ENCODE measurements at regions not wholly inside any gene's neighbourhood (a gene's known extent, or its start where the extent isn't known, plus 50 kb on each side); places are given as distances from the start of the nearest gene placed in this dataset.

- no peaks in the 10 kb centered on the region for H3K9me3 ChIP-seq (ENCODE audit: control insufficient read depth in 2 of 2, low read length in 2 of 2)
- no peaks in the 10 kb centered on the region for H3K27me3 ChIP-seq (ENCODE audit: control insufficient read depth in 2 of 2, insufficient read depth in 2 of 2, low read length in 2 of 2)
- H3K9ac ChIP-seq (ENCODE audit: low read depth in 1 of 2, low read length in 2 of 2), result no peak overlapping the region
- no peak overlapping the region for H3K4me3 ChIP-seq (ENCODE audit: low read length in 2 of 2)
- no peak overlapping the region for H3K27ac ChIP-seq (ENCODE audit: low read depth in 2 of 2, low read length in 2 of 2)
- H3K4me1 ChIP-seq (ENCODE audit: control insufficient read depth in 2 of 2, insufficient read depth in 2 of 2, low read length in 2 of 2), result no peaks in the 10 kb centered on the region
- H3K36me3 ChIP-seq (ENCODE audit: control insufficient read depth in 2 of 2, insufficient read depth in 2 of 2, low read length in 2 of 2), result no peaks in the 10 kb centered on the region
Observed at GRCh38 chr2:173739006-173739405, 226.2 kb downstream of the SP3 start.

- H3K27me3 ChIP-seq (ENCODE audit: control insufficient read depth in 2 of 2, insufficient read depth in 2 of 2, low read length in 2 of 2), result no peaks in the 10 kb centered on the region
- H3K9ac ChIP-seq (ENCODE audit: low read depth in 1 of 2, low read length in 2 of 2), result no peak overlapping the region
- no peaks in the 10 kb centered on the region for H3K36me3 ChIP-seq (ENCODE audit: control insufficient read depth in 2 of 2, insufficient read depth in 2 of 2, low read length in 2 of 2)
- no peak overlapping the region for H3K4me3 ChIP-seq (ENCODE audit: low read length in 2 of 2)
- H3K9me3 ChIP-seq (ENCODE audit: control insufficient read depth in 2 of 2, low read length in 2 of 2), result no peaks in the 10 kb centered on the region
- H3K27ac ChIP-seq (ENCODE audit: low read depth in 2 of 2, low read length in 2 of 2), result no peak overlapping the region
- no peaks in the 10 kb centered on the region for H3K4me1 ChIP-seq (ENCODE audit: control insufficient read depth in 2 of 2, insufficient read depth in 2 of 2, low read length in 2 of 2)
Observed at GRCh38 chr2:173740639-173741038, 224.5 kb downstream of the SP3 start.

GRCh38 chr2:173741759-173742158 is 223.4 kb downstream of the SP3 start:
- H3K36me3 ChIP-seq (ENCODE audit: control insufficient read depth in 2 of 2, insufficient read depth in 2 of 2, low read length in 2 of 2), result no peaks in the 10 kb centered on the region
- no peaks in the 10 kb centered on the region for H3K4me1 ChIP-seq (ENCODE audit: control insufficient read depth in 2 of 2, insufficient read depth in 2 of 2, low read length in 2 of 2)
- no peaks in the 10 kb centered on the region for H3K9me3 ChIP-seq (ENCODE audit: control insufficient read depth in 2 of 2, low read length in 2 of 2)
- H3K27me3 ChIP-seq (ENCODE audit: control insufficient read depth in 2 of 2, insufficient read depth in 2 of 2, low read length in 2 of 2), result no peaks in the 10 kb centered on the region
- H3K4me3 ChIP-seq (ENCODE audit: low read length in 2 of 2), result no peak overlapping the region
- no peak overlapping the region for H3K9ac ChIP-seq (ENCODE audit: low read depth in 1 of 2, low read length in 2 of 2)
- no peak overlapping the region for H3K27ac ChIP-seq (ENCODE audit: low read depth in 2 of 2, low read length in 2 of 2)

- Histone ChIP-seq H3K27me3 (ENCODE audit: control insufficient read depth in 2 of 2, insufficient read depth in 2 of 2, low read length in 2 of 2) (no peaks in the 10 kb centered on the region), H3K27ac (ENCODE audit: low read depth in 2 of 2, low read length in 2 of 2) (no peak overlapping the region), H3K4me1 (ENCODE audit: control insufficient read depth in 2 of 2, insufficient read depth in 2 of 2, low read length in 2 of 2) (no peaks in the 10 kb centered on the region), H3K4me3 (ENCODE audit: low read length in 2 of 2) (no peak overlapping the region), H3K9ac (ENCODE audit: low read depth in 1 of 2, low read length in 2 of 2) (no peak overlapping the region), H3K9me3 (ENCODE audit: control insufficient read depth in 2 of 2, low read length in 2 of 2) (no peaks in the 10 kb centered on the region), H3K36me3 (ENCODE audit: control insufficient read depth in 2 of 2, insufficient read depth in 2 of 2, low read length in 2 of 2) (no peaks in the 10 kb centered on the region)
Observed at GRCh38 chr2:173747035-173747434, 218.1 kb downstream of the SP3 start.

- no peak overlapping the region for H3K9ac ChIP-seq (ENCODE audit: low read depth in 1 of 2, low read length in 2 of 2)
- H3K4me3 ChIP-seq (ENCODE audit: low read length in 2 of 2), result no peak overlapping the region
- no peaks in the 10 kb centered on the region for H3K4me1 ChIP-seq (ENCODE audit: control insufficient read depth in 2 of 2, insufficient read depth in 2 of 2, low read length in 2 of 2)
- H3K9me3 ChIP-seq (ENCODE audit: control insufficient read depth in 2 of 2, low read length in 2 of 2), result no peaks in the 10 kb centered on the region
- H3K27ac ChIP-seq (ENCODE audit: low read depth in 2 of 2, low read length in 2 of 2), result no peak overlapping the region
- H3K36me3 ChIP-seq (ENCODE audit: control insufficient read depth in 2 of 2, insufficient read depth in 2 of 2, low read length in 2 of 2), result no peaks in the 10 kb centered on the region
- no peaks in the 10 kb centered on the region for H3K27me3 ChIP-seq (ENCODE audit: control insufficient read depth in 2 of 2, insufficient read depth in 2 of 2, low read length in 2 of 2)
Observed at GRCh38 chr2:173749315-173749714, 215.9 kb downstream of the SP3 start.

- Histone ChIP-seq H3K4me1 (ENCODE audit: control insufficient read depth in 2 of 2, insufficient read depth in 2 of 2, low read length in 2 of 2) (no peaks in the 10 kb centered on the region), H3K36me3 (ENCODE audit: control insufficient read depth in 2 of 2, insufficient read depth in 2 of 2, low read length in 2 of 2) (no peaks in the 10 kb centered on the region), H3K4me3 (ENCODE audit: low read length in 2 of 2) (no peak overlapping the region), H3K27me3 (ENCODE audit: control insufficient read depth in 2 of 2, insufficient read depth in 2 of 2, low read length in 2 of 2) (no peaks in the 10 kb centered on the region), H3K9ac (ENCODE audit: low read depth in 1 of 2, low read length in 2 of 2) (no peak overlapping the region), H3K27ac (ENCODE audit: low read depth in 2 of 2, low read length in 2 of 2) (no peak overlapping the region), H3K9me3 (ENCODE audit: control insufficient read depth in 2 of 2, low read length in 2 of 2) (no peaks in the 10 kb centered on the region)
Observed at GRCh38 chr2:173750353-173750801, 214.8 kb downstream of the SP3 start.

GRCh38 chr2:173750831-173751230 is 214.3 kb downstream of the SP3 start:
- Histone ChIP-seq H3K27ac (ENCODE audit: low read depth in 2 of 2, low read length in 2 of 2) (no peak overlapping the region), H3K4me3 (ENCODE audit: low read length in 2 of 2) (no peak overlapping the region)

GRCh38 chr2:173751245-173751975 is 213.8 kb downstream of the SP3 start:
- H3K4me3 ChIP-seq (ENCODE audit: low read length in 2 of 2), result no peak overlapping the region
- no peaks in the 10 kb centered on the region for H3K9me3 ChIP-seq (ENCODE audit: control insufficient read depth in 2 of 2, low read length in 2 of 2)
- H3K36me3 ChIP-seq (ENCODE audit: control insufficient read depth in 2 of 2, insufficient read depth in 2 of 2, low read length in 2 of 2), result no peaks in the 10 kb centered on the region
- H3K9ac ChIP-seq (ENCODE audit: low read depth in 1 of 2, low read length in 2 of 2), result no peak overlapping the region
- H3K27ac ChIP-seq (ENCODE audit: low read depth in 2 of 2, low read length in 2 of 2), result no peak overlapping the region
- H3K27me3 ChIP-seq (ENCODE audit: control insufficient read depth in 2 of 2, insufficient read depth in 2 of 2, low read length in 2 of 2), result no peaks in the 10 kb centered on the region
- no peaks in the 10 kb centered on the region for H3K4me1 ChIP-seq (ENCODE audit: control insufficient read depth in 2 of 2, insufficient read depth in 2 of 2, low read length in 2 of 2)

More at GRCh38 chr2:173750831-173751230, 214.3 kb downstream of the SP3 start:
- H3K9me3 ChIP-seq (ENCODE audit: control insufficient read depth in 2 of 2, low read length in 2 of 2), result no peaks in the 10 kb centered on the region
- no peaks in the 10 kb centered on the region for H3K36me3 ChIP-seq (ENCODE audit: control insufficient read depth in 2 of 2, insufficient read depth in 2 of 2, low read length in 2 of 2)
- no peak overlapping the region for H3K9ac ChIP-seq (ENCODE audit: low read depth in 1 of 2, low read length in 2 of 2)
- H3K27me3 ChIP-seq (ENCODE audit: control insufficient read depth in 2 of 2, insufficient read depth in 2 of 2, low read length in 2 of 2), result no peaks in the 10 kb centered on the region
- H3K4me1 ChIP-seq (ENCODE audit: control insufficient read depth in 2 of 2, insufficient read depth in 2 of 2, low read length in 2 of 2), result no peaks in the 10 kb centered on the region

- H3K36me3 ChIP-seq (ENCODE audit: control insufficient read depth in 2 of 2, insufficient read depth in 2 of 2, low read length in 2 of 2), result no peaks in the 10 kb centered on the region
- H3K9ac ChIP-seq (ENCODE audit: low read depth in 1 of 2, low read length in 2 of 2), result no peak overlapping the region
- no peaks in the 10 kb centered on the region for H3K4me1 ChIP-seq (ENCODE audit: control insufficient read depth in 2 of 2, insufficient read depth in 2 of 2, low read length in 2 of 2)
- no peak overlapping the region for H3K27ac ChIP-seq (ENCODE audit: low read depth in 2 of 2, low read length in 2 of 2)
- no peaks in the 10 kb centered on the region for H3K9me3 ChIP-seq (ENCODE audit: control insufficient read depth in 2 of 2, low read length in 2 of 2)
- H3K27me3 ChIP-seq (ENCODE audit: control insufficient read depth in 2 of 2, insufficient read depth in 2 of 2, low read length in 2 of 2), result no peaks in the 10 kb centered on the region
- H3K4me3 ChIP-seq (ENCODE audit: low read length in 2 of 2), result no peak overlapping the region
Observed at GRCh38 chr2:173752152-173752551, 213.0 kb downstream of the SP3 start.

- no peaks in the 10 kb centered on the region for H3K36me3 ChIP-seq (ENCODE audit: control insufficient read depth in 2 of 2, insufficient read depth in 2 of 2, low read length in 2 of 2)
- no peak overlapping the region for H3K9ac ChIP-seq (ENCODE audit: low read depth in 1 of 2, low read length in 2 of 2)
- H3K27me3 ChIP-seq (ENCODE audit: control insufficient read depth in 2 of 2, insufficient read depth in 2 of 2, low read length in 2 of 2), result no peaks in the 10 kb centered on the region
- no peak overlapping the region for H3K4me3 ChIP-seq (ENCODE audit: low read length in 2 of 2)
- no peak overlapping the region for H3K27ac ChIP-seq (ENCODE audit: low read depth in 2 of 2, low read length in 2 of 2)
- no peaks in the 10 kb centered on the region for H3K9me3 ChIP-seq (ENCODE audit: control insufficient read depth in 2 of 2, low read length in 2 of 2)
- H3K4me1 ChIP-seq (ENCODE audit: control insufficient read depth in 2 of 2, insufficient read depth in 2 of 2, low read length in 2 of 2), result no peaks in the 10 kb centered on the region
Observed at GRCh38 chr2:173753441-173753840, 211.7 kb downstream of the SP3 start.

Measured in mucosa of rectum (tissue), 2 donors.